AG09309 (cell line): ENCODE measurements at regions not wholly inside any gene's neighbourhood (a gene's known extent, or its start where the extent isn't known, plus 50 kb on each side); places are given as distances from the start of the nearest gene placed in this dataset.
"Not testable (repeated sequence)": the region's sequence is repeated elsewhere in the genome, so short reads cannot be mapped to it uniquely, and the experiment has no call there.

Experiments used
- DNase-seq: peaks from one replicate; pipeline ENCODE4 v3.0.0-alpha.2; 2010; ENCODE audit warnings: low read depth
- H3K4me3 ChIP-seq: 2 replicates; pipeline ENCODE4 v1.5.1; 2011; ENCODE audit warnings: mild to moderate bottlenecking, low read depth, low read length, moderate library complexity; ENCODE audit not compliant: control insufficient read depth
- CTCF ChIP-seq: IDR thresholded peaks from 2 replicates; pipeline ENCODE4 v1.5.1; 2011; ENCODE audit warnings: mild to moderate bottlenecking, low read depth, low read length, inconsistent platforms; ENCODE audit not compliant: insufficient read depth, control insufficient read depth; ENCODE audit errors: missing control alignments

DNA sequence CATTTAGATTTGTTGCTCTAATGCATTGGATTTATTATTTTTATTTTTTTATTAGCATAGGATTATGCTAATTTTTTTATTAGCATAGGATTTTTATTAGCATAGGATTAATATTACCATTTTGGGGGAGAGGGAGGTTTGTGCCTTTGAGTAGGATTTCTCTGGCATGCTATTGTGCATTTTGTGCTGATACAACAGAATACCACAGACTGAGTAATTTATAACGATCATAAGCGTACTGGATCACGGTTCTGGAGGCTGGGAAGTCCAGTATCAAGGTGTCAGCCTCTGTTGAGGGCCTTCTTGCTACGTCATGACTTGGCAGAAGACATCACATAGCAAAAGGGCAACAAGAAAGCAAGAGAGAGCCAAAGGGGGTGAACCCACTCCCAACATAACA lies 187.5 kb downstream of the XPNPEP1 start:
- TF ChIP-seq CTCF = no peak
- no peak overlapping the region for H3K4me3 ChIP-seq
- DNase-seq = no peak

- no peak overlapping the region for H3K4me3 ChIP-seq
- TF ChIP-seq CTCF = no peak
- no peak for DNase-seq
Measured at GRCh38 chr10:109732254-109732965, 190.9 kb downstream of the XPNPEP1 start.

- DNase-seq, H3K4me3 ChIP-seq: not testable (repeated sequence)
Measured at GRCh38 chr10:109729895-109730294, 193.4 kb downstream of the XPNPEP1 start.

GRCh38 chr10:109727436-109727835 lies 195.9 kb downstream of the XPNPEP1 start:
- DNase-seq = no peak
- TF ChIP-seq CTCF = no peak
- no peak overlapping the region for H3K4me3 ChIP-seq

DNA sequence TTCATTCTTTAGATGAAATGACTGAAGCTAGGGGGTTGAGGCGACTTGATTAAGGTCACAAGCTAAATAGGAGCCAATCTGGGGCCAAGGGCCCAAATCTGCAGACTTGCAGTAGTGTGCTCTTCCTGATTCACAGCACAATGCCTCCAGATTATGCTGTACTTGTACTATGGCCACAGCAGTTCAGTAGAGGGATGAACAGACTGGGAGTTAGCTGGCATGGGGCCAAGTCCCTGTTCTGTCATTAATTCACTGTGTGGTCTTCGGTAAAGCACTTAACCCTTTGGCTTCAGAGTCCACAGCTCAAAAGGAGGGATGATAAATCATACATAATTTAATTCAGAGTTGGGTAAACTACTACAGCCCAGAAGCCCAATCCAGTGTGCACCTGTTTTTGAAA lies 196.8 kb downstream of the XPNPEP1 start:
- no peak overlapping the region for H3K4me3 ChIP-seq
- no peak for DNase-seq
- no peak for TF ChIP-seq CTCF

GRCh38 chr10:109723305-109723704 lies 200.0 kb downstream of the XPNPEP1 start:
- TF ChIP-seq CTCF = no peak
- no peak overlapping the region for H3K4me3 ChIP-seq
- no peak for DNase-seq

GRCh38 chr10:109721453-109722064 lies 201.8 kb downstream of the XPNPEP1 start:
- H3K4me3 ChIP-seq = no peak overlapping the region
- TF ChIP-seq CTCF = no peak
- DNase-seq = no peak
